ENCODE measurements at regions not wholly inside any gene's neighbourhood (a gene's known extent, or its start where the extent isn't known, plus 50 kb on each side); places are given as distances from the start of the nearest gene placed in this dataset.
"Not testable (repeated sequence)": the region's sequence is repeated elsewhere in the genome, so short reads cannot be mapped to it uniquely, and the experiment has no call there.

DNA sequence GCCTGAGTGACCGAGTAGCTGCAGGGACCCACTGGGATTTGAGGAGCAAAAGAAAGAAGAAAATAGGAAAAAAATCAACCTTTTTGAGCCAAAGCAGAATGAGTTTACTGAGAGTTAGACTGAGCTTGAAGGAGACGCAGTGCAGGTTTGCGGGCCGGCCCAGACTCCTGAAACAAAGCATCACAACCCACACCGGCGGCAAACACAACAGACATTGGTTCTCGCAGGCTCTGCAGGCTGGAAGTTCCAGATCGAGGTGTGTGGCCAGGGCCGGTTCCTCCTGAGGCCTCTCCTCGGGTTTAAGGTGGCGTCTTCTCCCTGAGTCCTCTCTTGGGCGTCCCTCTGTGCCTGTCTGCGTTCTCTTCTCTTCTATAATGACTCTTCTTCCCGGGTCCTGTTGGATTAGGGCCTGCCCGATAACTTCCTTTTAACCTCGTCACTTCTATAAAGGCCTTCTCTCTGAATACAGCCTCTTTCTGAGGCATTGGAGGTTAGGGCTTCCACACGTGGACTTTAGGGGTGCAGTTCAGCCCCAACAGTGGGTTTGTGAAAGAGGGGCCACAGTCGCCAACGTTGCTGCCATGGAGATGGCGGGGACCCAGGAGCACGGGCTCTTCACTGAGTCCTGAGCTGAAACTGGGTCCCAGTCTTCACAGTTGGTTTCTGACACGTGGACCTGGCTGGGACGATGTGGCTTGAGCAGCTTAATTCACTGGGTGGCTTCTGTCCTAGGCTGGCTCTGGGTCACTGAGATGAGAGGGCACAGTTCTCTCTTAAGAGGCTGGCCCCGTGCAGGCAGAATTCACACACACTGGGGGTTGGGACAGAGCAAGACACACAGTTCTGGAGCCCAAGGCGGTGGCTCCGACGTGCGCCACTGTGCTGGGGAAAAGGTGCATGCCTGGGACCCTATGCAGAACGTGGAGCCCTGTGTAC, 1047.7 kb downstream of the BRD1 start:
- no peak for DNase-seq

DNA sequence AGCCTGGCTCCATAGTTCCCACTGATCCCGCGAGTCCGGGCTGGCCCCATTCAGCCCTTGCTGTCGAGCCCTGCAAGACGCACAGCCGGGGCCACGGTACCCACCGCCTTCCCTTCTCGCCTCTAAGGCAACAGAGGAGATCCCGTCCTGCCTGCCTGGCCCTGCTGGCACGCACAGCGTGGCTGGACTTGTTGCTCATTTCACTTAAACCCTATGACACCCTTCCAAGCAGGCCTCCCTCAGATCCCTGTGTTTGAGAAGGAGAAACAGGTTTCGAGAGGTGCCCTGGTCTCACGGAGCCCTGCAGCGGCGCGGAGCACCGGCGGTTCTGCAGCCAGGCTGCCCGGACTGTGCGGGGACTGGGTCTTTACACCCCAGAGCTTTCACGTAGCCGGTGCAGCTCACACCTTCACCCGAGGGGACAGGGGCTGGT, 1048.4 kb downstream of the BRD1 start:
- no peak for DNase-seq

DNA sequence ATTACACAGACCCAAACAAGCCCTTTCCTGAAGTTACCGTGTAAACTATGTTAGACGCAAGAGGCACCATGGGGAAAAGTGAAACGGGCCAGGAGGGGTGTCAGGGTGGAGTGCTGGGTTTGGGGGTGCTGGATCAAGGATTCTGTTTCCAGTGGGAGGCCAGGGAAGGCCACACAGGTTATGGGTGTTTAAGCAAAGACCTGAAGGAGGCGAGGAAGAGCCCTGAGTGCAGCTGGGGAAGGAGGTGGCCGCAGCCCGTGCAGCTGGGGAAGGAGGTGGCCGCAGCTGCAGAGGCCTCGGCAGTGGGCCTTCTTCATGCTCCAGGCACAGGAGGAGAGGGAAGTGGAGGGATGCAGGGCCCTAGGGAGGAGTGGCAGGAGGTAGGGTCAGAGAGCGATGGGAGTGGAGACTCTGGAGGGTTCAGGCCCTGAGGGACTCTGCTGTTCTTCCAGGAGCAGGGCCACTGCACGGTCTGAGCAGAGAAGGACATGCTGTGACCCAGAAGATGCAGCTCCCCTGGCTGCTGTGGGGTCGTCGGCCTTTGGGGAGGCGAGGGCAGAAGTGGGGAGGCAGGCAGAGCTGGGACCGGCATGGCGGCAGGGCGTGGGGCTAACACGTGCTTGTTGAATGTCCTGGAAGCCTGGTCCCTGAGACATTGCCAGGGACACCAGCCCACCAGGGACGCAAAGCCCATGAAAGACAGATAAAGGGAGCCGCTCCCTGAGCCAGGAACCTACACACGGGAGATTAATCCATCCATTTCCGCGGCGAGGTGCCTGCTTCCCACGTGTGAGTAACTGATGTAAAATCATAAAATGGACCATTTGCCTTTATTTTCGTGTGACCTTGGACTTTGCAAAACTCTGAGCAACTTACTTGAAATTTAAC, 1049.1 kb downstream of the BRD1 start:
- no peak for DNase-seq

DNA sequence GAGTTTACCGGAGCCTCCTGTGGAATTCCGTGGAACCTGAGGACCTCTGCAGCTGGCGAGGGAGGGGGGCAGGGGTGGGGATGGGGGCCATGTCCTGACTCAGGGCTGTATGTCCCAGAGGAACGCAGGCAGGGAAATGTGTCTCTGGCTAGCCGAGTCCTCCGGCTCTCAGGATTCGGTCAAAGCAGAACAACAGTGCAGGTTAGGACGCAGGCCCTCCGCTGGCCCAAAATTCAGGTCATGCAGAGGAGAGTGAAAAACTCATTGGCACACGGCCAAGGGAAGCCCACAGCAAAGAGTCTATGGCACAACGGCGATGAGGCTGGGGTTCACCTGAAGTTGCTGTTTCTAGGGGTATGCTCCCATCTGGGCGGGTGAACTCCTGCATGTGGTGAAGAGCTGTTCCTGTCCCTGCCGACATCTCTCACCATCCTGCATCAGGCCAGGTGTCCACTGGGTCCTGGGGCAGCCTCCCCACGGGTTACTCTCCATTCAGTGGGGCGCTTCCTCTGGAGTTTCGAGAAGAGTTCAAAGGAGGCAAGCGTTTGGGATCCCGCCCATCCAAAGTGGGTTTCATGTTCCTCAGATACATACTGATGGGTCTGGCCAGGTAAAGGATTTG, 1055.3 kb downstream of the BRD1 start:
- DNase-seq, result no peak

DNA sequence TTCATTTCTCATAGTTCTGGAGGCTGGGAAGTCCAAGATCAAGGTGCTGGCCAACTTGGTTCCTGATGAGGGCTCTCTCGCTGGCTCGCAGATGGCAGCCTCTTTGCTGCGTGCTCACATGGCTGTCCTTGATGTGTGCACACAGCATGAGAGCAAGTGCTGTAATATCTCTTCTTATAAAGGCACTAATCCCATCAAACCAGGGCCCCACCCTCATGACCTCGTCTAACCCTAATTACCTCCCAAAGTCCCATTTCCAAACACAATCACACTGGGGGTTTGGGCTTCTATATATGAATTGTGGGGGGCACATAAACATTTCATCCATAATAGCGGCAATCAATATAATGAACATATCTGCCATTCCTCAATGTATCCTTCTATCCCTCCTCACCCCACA, 1062.1 kb downstream of the BRD1 start:
- no peak for DNase-seq

DNA sequence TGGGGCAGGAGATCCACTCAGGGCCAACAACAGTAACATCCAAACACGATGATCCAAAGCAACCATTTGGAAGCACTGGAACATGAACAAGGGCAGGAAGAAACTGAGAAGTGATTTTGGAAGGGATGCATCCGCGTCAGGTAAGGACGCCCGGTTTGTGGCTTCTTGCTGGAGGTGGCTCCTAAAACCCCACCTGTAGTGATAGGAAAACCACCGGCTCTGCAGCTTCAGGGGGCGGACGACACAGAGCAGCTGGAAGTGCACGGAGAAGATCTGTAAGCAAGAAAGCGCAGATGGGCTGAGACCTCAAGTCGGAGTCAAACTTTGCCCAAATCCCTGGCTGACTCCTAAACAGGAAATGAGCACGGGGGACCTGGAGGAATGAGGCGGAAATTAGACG, 1066.1 kb downstream of the BRD1 start:
- no peak for DNase-seq

DNA sequence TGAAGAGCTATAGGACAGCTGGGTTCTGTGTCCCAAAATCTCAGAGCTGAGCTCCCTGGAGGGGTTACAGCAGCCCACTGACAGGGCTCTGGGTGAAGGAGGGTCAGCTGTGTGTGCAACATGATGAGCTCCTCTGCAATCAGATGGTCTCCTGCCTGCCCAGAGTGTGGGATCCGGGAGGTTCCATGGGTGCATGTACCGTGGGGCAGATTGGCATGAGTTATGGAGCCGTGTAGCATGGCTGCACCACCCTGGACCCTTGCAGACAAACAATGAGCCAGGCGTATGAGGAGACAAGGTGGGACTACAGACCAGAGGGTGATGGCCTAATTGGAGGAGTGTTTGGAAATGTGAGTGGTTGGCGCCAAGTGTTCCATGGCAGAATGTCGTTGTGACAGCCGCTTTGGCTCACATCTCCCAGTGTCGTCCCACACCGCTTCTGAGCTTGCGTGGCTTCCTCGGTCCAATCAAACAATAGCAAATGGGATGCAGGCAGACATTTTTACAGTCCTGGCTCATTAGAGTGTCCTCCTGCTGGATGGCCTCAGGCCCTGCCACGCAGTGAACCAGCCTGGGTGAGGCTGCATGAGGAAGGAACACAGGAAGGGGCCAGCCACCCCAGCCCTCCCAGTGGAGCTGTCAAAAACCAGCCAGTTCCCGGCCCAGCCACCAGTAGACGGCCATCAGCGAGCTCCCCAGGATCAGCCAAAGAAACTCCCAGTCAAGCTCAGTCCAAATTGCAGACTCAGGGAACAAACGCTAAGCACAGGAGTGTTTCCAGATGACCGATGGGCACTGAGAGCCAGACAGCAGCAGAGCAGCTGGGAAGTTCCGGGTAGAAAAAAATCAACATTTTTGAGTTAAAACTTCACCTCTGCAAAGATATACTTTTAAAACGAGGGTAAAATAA, 1066.9 kb downstream of the BRD1 start:
- DNase-seq, result no peak

DNA sequence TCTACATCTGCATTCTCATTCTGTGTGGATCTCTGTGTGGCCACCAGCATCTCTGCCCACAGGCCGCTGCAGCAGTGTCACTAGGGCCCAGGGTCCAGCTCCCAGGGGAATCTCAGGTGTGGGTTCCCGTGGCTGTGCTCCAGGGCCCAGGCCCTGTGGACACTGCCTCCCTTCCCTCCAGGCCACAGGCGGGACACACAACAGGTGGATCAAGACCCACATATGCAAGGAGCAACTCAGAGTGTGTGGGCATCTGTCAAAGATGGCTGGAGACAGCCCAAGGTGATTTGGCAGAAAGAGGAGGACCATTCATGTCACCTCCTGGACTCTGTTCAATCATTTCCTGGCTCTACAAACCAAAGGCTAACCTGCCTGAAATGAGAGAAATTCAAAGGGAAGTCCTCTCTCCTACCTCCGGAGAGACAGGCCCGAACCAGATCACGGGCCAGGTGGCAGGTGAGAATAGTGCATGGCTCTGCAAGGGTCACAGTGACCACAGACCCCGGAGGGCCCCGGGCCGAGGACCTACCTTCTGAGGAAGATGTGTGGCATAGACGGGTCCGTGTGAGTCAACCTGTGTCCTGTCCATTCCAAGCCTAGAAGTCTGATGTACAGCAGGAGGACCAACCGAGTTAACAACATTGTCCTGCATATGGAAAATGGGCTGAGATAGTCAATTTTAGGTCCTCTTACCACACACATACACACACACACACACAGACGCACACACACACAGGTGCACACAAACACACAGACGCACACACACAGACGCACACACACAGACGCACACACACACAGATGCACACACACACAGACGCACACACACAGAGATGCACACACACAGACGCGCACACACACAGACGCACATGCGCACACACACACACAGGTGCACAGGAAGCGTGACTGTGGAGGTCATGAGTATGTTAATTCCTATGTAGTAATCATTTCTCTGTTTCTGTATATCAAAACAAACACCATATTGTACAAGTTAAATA, 1068.5 kb downstream of the BRD1 start:
- DNase-seq, result no peak

DNA sequence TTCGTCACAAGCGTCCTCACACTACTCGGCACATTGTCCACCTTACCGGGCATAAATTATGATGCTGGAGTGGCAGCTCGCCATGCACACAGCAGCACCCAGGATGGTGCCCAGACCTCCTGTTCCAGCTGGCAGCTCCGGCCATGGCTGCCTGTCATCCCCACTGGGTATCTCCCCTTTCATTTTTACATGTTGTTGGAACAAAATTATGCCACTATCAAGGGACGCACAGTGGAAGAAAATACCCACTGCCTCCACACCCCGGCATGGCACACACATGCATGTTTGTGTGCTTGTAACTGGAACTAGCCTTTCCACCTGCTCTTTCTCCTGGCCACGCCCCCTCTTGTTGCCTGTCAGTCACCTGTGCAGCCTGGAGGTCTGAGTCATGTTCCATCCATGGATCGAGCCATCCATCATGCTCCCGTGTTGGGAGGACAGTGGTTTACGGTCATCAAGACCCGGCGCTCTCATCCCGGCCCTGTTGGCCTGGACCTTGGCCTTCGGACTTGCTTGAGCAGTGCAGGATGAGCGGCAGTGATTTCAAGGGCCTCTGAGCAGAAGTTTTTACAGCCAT, 1069.6 kb downstream of the BRD1 start:
- no peak for DNase-seq

DNA sequence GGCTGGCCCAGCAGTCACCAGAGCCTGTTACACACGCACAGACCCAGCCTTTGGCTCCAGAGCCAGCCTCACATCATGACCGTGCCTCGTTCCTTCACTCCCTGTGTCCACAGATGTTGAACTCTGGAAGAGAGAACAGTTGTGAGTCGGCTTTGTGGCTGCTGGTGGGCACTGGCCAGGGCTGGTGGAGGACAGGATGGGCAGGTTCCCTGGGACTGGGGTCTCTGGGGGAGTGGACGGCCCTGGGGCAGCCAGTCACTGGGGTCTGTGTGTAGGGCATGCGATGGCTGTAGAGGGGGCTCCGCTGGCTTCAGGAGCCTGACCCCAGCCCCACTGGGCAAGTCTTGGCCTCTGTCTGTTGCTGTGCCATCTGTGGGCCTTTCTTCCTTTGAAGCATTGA, 1070.1 kb downstream of the BRD1 start:
- DNase-seq, result no peak

DNA sequence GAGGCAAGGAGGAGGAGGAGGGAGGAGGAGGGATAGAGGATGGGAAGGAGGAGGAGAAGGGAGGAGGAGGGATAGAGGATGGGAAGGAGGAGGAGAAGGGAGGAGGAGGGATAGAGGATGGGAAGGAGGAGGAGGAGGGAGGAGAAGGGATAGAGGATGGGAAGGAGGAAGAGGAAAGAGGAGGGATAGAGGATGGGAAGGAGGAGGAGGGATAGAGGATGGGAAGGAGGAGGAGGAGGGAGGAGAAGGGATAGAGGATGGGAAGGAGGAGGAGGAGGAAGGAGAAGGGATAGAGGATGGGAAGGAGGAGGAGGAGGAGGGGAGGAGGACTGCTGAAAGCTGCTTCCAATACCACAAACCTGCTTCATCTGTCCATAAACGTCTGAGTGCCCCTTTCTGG, 1070.5 kb downstream of the BRD1 start:
- not testable (repeated sequence) for DNase-seq

DNA sequence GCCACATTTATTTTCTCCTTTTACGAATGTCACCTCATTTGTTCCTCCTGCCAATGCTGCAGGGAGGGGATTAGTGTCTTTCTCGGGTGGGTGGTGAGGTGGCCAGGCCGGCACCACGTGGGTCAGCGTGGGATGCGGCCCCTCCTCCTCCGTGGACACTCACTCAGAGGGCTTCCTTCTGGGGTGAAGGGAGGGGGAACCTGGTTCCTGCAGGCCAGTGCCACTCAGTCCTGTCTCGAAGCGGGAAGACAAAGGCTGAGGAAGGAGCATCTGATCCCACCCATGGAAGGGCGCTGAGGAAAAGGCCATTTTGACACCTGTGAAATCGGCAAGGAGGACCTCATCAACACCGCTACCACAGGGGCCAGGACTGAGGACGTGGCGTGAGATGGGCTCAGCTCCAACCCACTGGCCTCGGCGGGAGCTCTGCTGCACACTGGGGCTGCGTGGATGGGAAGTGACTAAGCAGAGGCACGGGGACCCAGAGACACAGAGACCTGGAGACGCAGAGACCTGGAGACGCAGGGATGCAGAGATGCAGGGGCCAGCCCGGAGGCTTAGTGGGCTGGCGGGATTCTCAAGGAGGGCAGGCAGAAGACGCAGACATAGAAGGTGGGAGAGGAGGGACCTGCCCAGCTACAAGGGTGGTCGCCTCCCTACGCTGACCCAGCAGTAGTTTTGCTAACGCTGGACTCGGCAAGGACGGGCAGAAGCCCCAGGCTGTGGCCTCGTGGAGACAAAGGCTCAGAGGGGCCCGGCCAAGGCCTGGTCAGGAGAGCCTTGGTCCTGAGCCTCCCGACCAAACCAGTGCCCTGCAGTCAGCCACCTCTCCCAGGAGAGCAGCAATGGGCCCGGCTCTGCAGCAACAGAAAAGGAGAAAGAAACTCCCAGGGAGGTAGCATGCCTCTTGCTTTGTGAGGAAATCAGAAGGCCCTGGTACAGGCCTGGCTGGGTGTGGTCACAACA, 1071.2 kb downstream of the BRD1 start:
- DNase-seq, result no peak

DNA sequence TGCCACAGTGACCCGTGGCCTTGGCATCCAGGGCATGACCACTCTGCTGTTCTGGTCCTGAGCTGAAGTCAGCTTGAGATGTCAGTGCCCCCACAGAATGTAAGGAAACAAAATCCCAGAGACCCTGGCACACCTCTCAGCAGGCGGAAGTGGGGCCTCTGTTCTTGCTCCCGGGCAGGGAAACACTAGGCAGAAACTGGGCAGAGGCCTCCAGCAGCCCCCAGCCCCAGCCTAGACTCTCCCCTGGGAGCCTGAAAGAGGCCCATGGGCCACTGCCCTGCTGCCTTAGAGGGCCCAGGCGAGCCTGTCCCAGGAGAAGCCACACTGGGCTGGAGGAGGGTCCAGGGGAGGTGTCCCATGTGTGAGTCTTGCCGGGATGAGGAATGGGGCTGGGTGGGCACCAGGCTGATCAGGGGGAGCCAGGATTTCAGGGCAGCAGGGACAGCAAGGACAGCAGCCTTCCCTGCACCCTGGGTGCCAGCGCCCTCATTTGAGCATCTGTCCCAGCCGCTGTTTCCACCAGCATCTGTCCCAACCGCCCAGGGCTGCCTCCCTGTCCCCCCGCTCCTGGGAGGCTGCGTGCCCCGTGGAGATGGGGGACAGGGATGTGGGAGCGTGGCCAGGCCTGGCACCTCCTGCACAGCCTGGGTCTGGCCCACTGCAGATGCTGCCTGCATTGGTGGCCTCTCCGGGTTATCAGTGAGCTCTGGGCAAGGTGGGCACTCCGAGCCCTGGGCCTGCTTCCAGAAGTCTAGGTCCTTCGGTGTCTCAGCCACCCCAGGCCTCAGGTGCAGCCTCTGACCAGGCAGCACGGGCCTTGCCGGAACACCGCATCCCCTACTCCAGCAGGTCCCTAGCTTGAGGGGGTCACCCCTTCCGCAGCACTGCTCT, 1072.4 kb downstream of the BRD1 start:
- no peak for DNase-seq

DNA sequence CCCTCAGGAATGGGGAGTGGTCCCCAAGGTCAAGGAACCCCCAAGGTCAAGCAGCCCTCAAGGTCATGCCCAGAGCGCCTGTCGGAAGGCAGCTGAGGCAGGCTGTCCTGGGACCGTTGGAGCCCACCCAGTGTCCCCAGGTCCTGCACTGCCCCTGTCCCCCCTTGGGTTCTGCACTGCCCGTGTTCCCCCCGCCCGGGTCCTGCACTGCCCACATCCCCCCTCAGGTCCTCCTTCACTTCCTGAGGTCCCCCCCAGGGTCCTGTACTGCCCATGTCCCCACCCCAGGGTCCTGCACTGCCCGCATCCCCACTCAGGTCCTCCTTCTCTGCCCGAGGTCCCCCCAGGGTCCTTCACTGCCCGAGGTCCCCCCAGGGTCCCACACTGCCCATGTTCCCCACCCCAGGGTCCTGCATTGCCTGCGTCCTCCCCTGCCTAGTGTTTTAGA, 1073.0 kb downstream of the BRD1 start:
- DNase-seq, result no peak

DNA sequence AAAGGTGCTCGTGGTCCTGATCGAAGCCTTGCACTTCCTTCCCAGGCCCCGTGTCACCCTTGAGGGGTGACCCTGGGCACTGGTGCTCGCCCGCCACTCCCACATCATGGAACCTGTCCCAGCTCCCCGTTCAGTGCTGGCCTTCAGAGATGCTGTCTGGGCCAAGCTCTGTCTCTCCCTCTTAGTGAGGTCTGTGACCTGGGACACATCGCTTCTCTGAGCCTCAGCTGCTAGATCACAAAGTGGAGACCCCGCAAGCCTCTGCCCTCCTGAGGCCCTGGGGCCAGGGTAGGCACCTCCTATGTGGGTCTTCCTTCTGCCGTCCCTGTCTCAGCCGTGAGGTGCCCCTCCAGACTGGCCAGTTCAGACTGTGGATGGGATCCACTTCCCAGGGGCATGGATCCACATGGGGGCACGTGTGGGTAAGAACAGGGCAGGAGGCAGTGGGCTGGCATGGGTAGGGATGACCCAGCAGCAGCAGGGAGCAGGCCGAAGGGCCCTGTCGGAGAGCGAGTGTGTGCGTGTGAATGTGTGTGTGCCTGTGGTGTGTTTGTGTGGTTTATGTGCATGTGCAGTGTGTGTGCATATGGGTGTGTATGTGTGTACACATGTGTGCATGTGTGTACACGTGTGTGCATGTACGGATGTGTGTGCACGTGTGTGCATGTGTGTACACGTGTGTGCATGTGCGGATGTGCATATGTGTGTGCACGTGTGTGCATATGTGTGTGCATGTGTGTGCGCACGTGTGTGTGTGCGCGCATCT, 1073.7 kb downstream of the BRD1 start:
- no peak for DNase-seq

DNA sequence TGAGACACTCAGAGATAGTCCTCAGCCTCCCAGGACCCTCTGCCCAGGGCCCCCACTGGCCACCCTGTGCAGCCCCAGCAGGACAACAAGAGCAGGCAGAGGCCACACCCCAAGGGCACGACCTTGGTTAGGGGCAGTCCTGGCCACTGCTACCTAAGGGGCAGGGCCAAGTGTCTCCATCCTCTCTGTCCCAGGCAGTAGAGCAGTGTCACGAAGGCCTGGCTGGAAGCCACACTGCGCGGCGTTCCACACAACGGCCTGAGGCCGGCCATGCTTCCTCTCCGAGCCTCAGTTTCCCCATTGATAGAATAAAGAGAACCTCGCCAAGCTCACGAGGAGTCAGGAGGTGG, 1074.3 kb downstream of the BRD1 start:
- no peak for DNase-seq

Measured in NCI-H1048 (cell line).